ENCODE measurements at regions not wholly inside any gene's neighbourhood (a gene's known extent, or its start where the extent isn't known, plus 50 kb on each side); places are given as distances from the start of the nearest gene placed in this dataset.

GRCh38 chr2:195543063-195543462, 114.0 kb upstream of the SLC39A10 start:
- TF ChIP-seq CTCF (IDR thresholded peaks at IDR 0.05) (no peak), POLR2A (IDR thresholded peaks at IDR 0.05) (no peak)

Data from lower leg skin (tissue), 3 donors.